Gastroesophageal sphincter (tissue), 4 donors: ENCODE measurements at regions not wholly inside any gene's neighbourhood (a gene's known extent, or its start where the extent isn't known, plus 50 kb on each side); places are given as distances from the start of the nearest gene placed in this dataset.
A peak's percentile ranks its signal among the peaks of the same experiment; 100 is the strongest.

Experiments
- ATAC-seq: fragments of 150-250 bp; one replicate; pipeline ENCODE4 v1.9.1; 2016; ENCODE audit warnings: mild to moderate bottlenecking, moderate library complexity
- H3K27ac ChIP-seq, 4 donors: fragments of 200-600 bp; sonication (generic) in 3 of 4; 1 replicate in 3 of 4; 2 replicates in 1 of 4; pipeline ENCODE4 v1.5.1; 2016 to 2019
- H3K27me3 ChIP-seq: fragments of 200-600 bp; sonication (generic); one replicate; pipeline ENCODE4 v1.5.1; 2019
- H3K36me3 ChIP-seq, 2 donors: fragments of 200-600 bp; sonication (generic); one replicate each; pipeline ENCODE4 v1.5.1; 2019; ENCODE audit warnings: control low read depth in 1 of 2
- H3K4me1 ChIP-seq, 3 donors: fragments of 200-600 bp; sonication (generic); 1 replicate in 2 of 3; 2 replicates in 1 of 3; pipeline ENCODE4 v1.5.1; 2016 to 2019; ENCODE audit warnings: control low read depth in 2 of 3
- H3K4me3 ChIP-seq, 2 donors: fragments of 200-600 bp; sonication (generic); one replicate each; pipeline ENCODE4 v1.5.1; 2019; ENCODE audit warnings: mild to moderate bottlenecking in 1 of 2, moderate library complexity in 1 of 2
- H3K9me3 ChIP-seq, 3 donors: fragments of 200-600 bp; sonication (generic); one replicate each; pipeline ENCODE4 v1.5.1; 2017 to 2019; ENCODE audit warnings: control low read depth in 2 of 3
- EP300 ChIP-seq: sonication (generic); formaldehyde crosslinking; IDR thresholded peaks from one replicate; pipeline ENCODE4 v1.6.1; 2017; ENCODE audit warnings: antibody characterized with exemption, mild to moderate bottlenecking
- POLR2A ChIP-seq, 2 donors: fragments of 450-650 bp; IDR thresholded peaks; one replicate each; pipeline ENCODE4 v1.6.1; 2017; ENCODE audit warnings: antibody characterized with exemption in 2 of 2, mild to moderate bottlenecking in 2 of 2, moderate library complexity in 1 of 2
- POLR2AphosphoS5 ChIP-seq: sonication (generic); formaldehyde crosslinking; IDR thresholded peaks from one replicate; pipeline ENCODE4 v1.6.1; 2017; ENCODE audit warnings: antibody characterized with exemption
- WGBS, 2 donors: methylation state at CpG; one replicate each; pipeline ENCODE4 v1.1.5; 2018; ENCODE audit warnings: low coverage in 1 of 2; 5-methylcytosine and 5-hydroxymethylcytosine counted together
- TF ChIP-seq, protein P1 (sequence below), 4 experiments: fragments of 200-600 bp in 2 of 4; fragments of 450-650 bp in 2 of 4; sonication (generic) in 1 of 4; IDR thresholded peaks; one replicate each; pipeline ENCODE4 v1.5.1; 2017 to 2019; ENCODE audit warnings: antibody characterized with exemption in 4 of 4, mild to moderate bottlenecking in 2 of 4, moderate library complexity in 2 of 4

- H3K27me3 ChIP-seq: no peaks in the 10 kb centered on the region
- ATAC-seq: no peak
- no peak overlapping the region for H3K27ac ChIP-seq
- H3K4me3 ChIP-seq: no peak overlapping the region
- H3K36me3 ChIP-seq: no peaks in the 10 kb centered on the region
- no peaks in the 10 kb centered on the region for H3K9me3 ChIP-seq
- WGBS, 2 donors: 100% methylated on average over 2 of the region's 4 CpGs
- no peaks in the 10 kb centered on the region for H3K4me1 ChIP-seq
- TF ChIP-seq, protein P1, sequence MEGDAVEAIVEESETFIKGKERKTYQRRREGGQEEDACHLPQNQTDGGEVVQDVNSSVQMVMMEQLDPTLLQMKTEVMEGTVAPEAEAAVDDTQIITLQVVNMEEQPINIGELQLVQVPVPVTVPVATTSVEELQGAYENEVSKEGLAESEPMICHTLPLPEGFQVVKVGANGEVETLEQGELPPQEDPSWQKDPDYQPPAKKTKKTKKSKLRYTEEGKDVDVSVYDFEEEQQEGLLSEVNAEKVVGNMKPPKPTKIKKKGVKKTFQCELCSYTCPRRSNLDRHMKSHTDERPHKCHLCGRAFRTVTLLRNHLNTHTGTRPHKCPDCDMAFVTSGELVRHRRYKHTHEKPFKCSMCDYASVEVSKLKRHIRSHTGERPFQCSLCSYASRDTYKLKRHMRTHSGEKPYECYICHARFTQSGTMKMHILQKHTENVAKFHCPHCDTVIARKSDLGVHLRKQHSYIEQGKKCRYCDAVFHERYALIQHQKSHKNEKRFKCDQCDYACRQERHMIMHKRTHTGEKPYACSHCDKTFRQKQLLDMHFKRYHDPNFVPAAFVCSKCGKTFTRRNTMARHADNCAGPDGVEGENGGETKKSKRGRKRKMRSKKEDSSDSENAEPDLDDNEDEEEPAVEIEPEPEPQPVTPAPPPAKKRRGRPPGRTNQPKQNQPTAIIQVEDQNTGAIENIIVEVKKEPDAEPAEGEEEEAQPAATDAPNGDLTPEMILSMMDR (IDR thresholded peaks at IDR 0.05): no peak
Observed at GRCh38 chr2:71842744-71843143, 304.9 kb downstream of the CYP26B1 start.

GRCh38 chr2:71839826-71840225 lies 307.8 kb downstream of the CYP26B1 start:
- Histone ChIP-seq H3K4me1 (no peaks in the 10 kb centered on the region), H3K36me3 (no peaks in the 10 kb centered on the region), H3K27ac (no peak overlapping the region), H3K4me3 (no peak overlapping the region), H3K27me3 (no peaks in the 10 kb centered on the region), H3K9me3 (no peaks in the 10 kb centered on the region)
- no peak for ATAC-seq
- TF ChIP-seq POLR2AphosphoS5 (no peak), EP300 (no peak), POLR2A (IDR thresholded peaks at IDR 0.05) (no peak)
- TF ChIP-seq, protein P1 (IDR thresholded peaks at IDR 0.05): no peak
- 13 to 56% methylated on average over 2 of the region's 2 CpGs for WGBS, 2 donors

- peaks cover 0 to 24% (median 12%) of the 10 kb centered on the region in 3 donors for H3K4me1 ChIP-seq
- H3K4me3 ChIP-seq: no peak overlapping the region
- no peak overlapping the region for H3K27ac ChIP-seq
- no peak for ATAC-seq
- no peaks in the 10 kb centered on the region for H3K27me3 ChIP-seq
- no CpG with 5 or more reads among the region's 2 CpGs for WGBS, 2 donors
- TF ChIP-seq, protein P1 (IDR thresholded peaks at IDR 0.05): no peak
- TF ChIP-seq EP300 (no peak), POLR2AphosphoS5 (no peak), POLR2A (IDR thresholded peaks at IDR 0.05) (no peak)
- no peaks in the 10 kb centered on the region for H3K9me3 ChIP-seq
- no peaks in the 10 kb centered on the region for H3K36me3 ChIP-seq
Observed at GRCh38 chr2:71834796-71835195, 312.9 kb downstream of the CYP26B1 start.

- Histone ChIP-seq H3K27me3 (no peaks in the 10 kb centered on the region), H3K27ac (no peak overlapping the region), H3K36me3 (no peaks in the 10 kb centered on the region), H3K9me3 (no peaks in the 10 kb centered on the region), H3K4me1 (peaks cover 0 to 26% (median 12%) of the 10 kb centered on the region in 3 donors), H3K4me3 (no peak overlapping the region)
- 63 to 91% methylated on average over 2 to 4 of the region's 6 CpGs for WGBS, 2 donors
- peak; percentile 84 for ATAC-seq
- TF ChIP-seq EP300: no peak
- TF ChIP-seq POLR2AphosphoS5: peak; percentile 36
- TF ChIP-seq, protein P1 (IDR thresholded peaks at IDR 0.05): no peak
- no peak for TF ChIP-seq POLR2A (IDR thresholded peaks at IDR 0.05)
Observed at GRCh38 chr2:71833855-71834560, 313.7 kb downstream of the CYP26B1 start.

- Histone ChIP-seq H3K9me3 (no peaks in the 10 kb centered on the region), H3K4me1 (peaks cover 0 to 26% (median 12%) of the 10 kb centered on the region in 3 donors), H3K27ac (no peak overlapping the region), H3K4me3 (no peak overlapping the region), H3K36me3 (no peaks in the 10 kb centered on the region), H3K27me3 (no peaks in the 10 kb centered on the region)
- no peak for ATAC-seq
- WGBS, 2 donors: 69 to 72% methylated on average over 4 of the region's 4 CpGs
- TF ChIP-seq POLR2A (IDR thresholded peaks at IDR 0.05) (no peak), POLR2AphosphoS5 (no peak), EP300 (no peak)
- TF ChIP-seq, protein P1 (IDR thresholded peaks at IDR 0.05): no peak
Observed at GRCh38 chr2:71833272-71833671, 314.4 kb downstream of the CYP26B1 start.
